ENCODE measurements at regions not wholly inside any gene's neighbourhood (a gene's known extent, or its start where the extent isn't known, plus 50 kb on each side); places are given as distances from the start of the nearest gene placed in this dataset.
A peak's percentile ranks its signal among the peaks of the same experiment; 100 is the strongest.

- Histone ChIP-seq H3K27ac (no peak overlapping the region), H3K27me3 (replicated peaks) (no peaks in the 10 kb centered on the region), H3K4me3 (ENCODE audit: low read depth, low read length) (no peak overlapping the region), H3K36me3 (replicated peaks) (no peaks in the 10 kb centered on the region)
- in situ Hi-C loops (cut with HindIII; ENCODE audit: low pct_ligation_motif_present, low sequenced_read_pairs): no loop called here
- TF ChIP-seq CTCF (IDR thresholded peaks at IDR 0.05; ENCODE audit: low read depth, low read length, missing control alignments): no peak
- no peak for DNase-seq
Observed at GRCh38 chr6:74282143-74282689, 586.2 kb downstream of the CD109 start.

GRCh38 chr6:74280130-74280692 lies 584.2 kb downstream of the CD109 start:
- Histone ChIP-seq H3K36me3 (replicated peaks) (no peaks in the 10 kb centered on the region), H3K27me3 (replicated peaks) (no peaks in the 10 kb centered on the region), H3K27ac (no peak overlapping the region), H3K4me3 (ENCODE audit: low read depth, low read length) (no peak overlapping the region)
- no peak for DNase-seq
- in situ Hi-C loops (cut with HindIII; ENCODE audit: low pct_ligation_motif_present, low sequenced_read_pairs): no loop called here
- peak; percentile 40 for TF ChIP-seq CTCF (IDR thresholded peaks at IDR 0.05; ENCODE audit: low read depth, low read length, missing control alignments)

DNA sequence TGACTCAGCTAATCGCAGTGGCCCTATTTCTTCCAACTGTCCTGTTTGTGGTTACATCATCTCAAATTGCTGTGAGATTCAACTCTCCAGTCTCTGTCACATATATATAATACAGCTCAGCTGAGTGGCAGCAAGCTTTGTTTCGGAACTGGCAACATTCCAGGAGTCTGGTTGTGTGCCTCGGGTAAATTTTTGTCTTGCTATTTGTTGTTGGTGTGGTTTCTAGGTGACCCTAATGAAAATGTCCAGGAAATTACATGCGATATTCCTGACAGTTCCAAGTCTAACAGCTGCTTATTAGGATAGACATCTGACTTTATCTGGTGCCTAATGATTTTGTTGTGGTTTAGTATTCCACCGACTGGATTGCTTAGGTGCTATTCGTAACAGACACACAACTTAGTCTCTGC lies 581.8 kb downstream of the CD109 start:
- peak; percentile 25 for DNase-seq
- Histone ChIP-seq H3K27me3 (replicated peaks) (no peaks in the 10 kb centered on the region), H3K27ac (no peak overlapping the region), H3K4me3 (ENCODE audit: low read depth, low read length) (no peak overlapping the region), H3K36me3 (replicated peaks) (no peaks in the 10 kb centered on the region)
- in situ Hi-C loops (cut with HindIII; ENCODE audit: low pct_ligation_motif_present, low sequenced_read_pairs): no loop called here
- TF ChIP-seq CTCF (IDR thresholded peaks at IDR 0.05; ENCODE audit: low read depth, low read length, missing control alignments): no peak

DNA sequence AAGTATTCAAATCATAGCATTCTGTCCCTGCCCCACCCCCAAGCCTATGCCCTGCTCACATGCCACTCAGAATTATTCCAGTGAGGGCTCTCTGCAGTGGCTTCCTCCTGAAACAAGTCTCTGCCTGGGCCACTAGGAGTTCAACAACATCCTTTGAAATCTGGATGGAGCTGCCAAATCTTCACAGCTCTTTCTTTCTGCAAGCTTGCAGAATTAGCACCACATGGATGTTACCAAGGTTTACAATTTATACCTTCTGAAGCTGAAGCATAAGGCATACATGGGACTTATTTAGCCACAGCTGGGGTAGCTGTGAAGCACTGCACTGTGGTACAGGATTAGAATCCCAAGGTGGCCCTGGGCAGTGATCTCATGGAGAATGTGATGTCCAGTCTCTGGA lies 577.5 kb downstream of the CD109 start:
- no peak for TF ChIP-seq CTCF (IDR thresholded peaks at IDR 0.05; ENCODE audit: low read depth, low read length, missing control alignments)
- no peaks in the 10 kb centered on the region for H3K27me3 ChIP-seq (replicated peaks)
- in situ Hi-C loops (cut with HindIII; ENCODE audit: low pct_ligation_motif_present, low sequenced_read_pairs): no loop called here
- no peak overlapping the region for H3K27ac ChIP-seq
- no peak overlapping the region for H3K4me3 ChIP-seq (ENCODE audit: low read depth, low read length)
- no peaks in the 10 kb centered on the region for H3K36me3 ChIP-seq (replicated peaks)
- no peak for DNase-seq

- no peaks in the 10 kb centered on the region for H3K27me3 ChIP-seq (replicated peaks)
- DNase-seq: no peak
- no peak for TF ChIP-seq CTCF (IDR thresholded peaks at IDR 0.05; ENCODE audit: low read depth, low read length, missing control alignments)
- in situ Hi-C loops (cut with HindIII; ENCODE audit: low pct_ligation_motif_present, low sequenced_read_pairs): no loop called here
- no peaks in the 10 kb centered on the region for H3K36me3 ChIP-seq (replicated peaks)
- no peak overlapping the region for H3K27ac ChIP-seq
- H3K4me3 ChIP-seq (ENCODE audit: low read depth, low read length): no peak overlapping the region
Observed at GRCh38 chr6:74269600-74269858, 573.5 kb downstream of the CD109 start.
